Urothelium cell line (cell line): ENCODE measurements at regions not wholly inside any gene's neighbourhood (a gene's known extent, or its start where the extent isn't known, plus 50 kb on each side); places are given as distances from the start of the nearest gene placed in this dataset.
"Not testable (repeated sequence)": the region's sequence is repeated elsewhere in the genome, so short reads cannot be mapped to it uniquely, and the experiment has no call there.

Experiments
- DNase-seq: peaks from one replicate; pipeline ENCODE4 v3.0.0; 2011; ENCODE audit warnings: low spot score, mixed read lengths
- FAIRE-seq: peaks from 2 replicates; lab custom pipeline; 2011; peaks lifted over from hg19 to GRCh38; lab: Jason Lieb, UNC

- DNase-seq (no peak), FAIRE-seq (no peak)
These were observed 779.4 kb upstream of the LRRN3 start for GRCh38 chr7:110311556-110311955.

- FAIRE-seq (no peak), DNase-seq (peak; percentile 8)
These were observed 773.2 kb upstream of the LRRN3 start for GRCh38 chr7:110317541-110318265.

GRCh38 chr7:110320285-110320684 lies 770.6 kb upstream of the LRRN3 start:
- not testable (repeated sequence) for DNase-seq, FAIRE-seq

- FAIRE-seq (no peak), DNase-seq (no peak)
These were observed 768.1 kb upstream of the LRRN3 start for GRCh38 chr7:110322796-110323195.

- FAIRE-seq (no peak), DNase-seq (no peak)
These were observed 764.0 kb upstream of the LRRN3 start for GRCh38 chr7:110326966-110327365.

- DNase-seq (no peak), FAIRE-seq (no peak)
These were observed 754.5 kb upstream of the LRRN3 start for GRCh38 chr7:110336423-110336822.

GRCh38 chr7:110337646-110338045 lies 753.3 kb upstream of the LRRN3 start:
- FAIRE-seq = no peak

GRCh38 chr7:110347081-110347480 lies 743.8 kb upstream of the LRRN3 start:
- DNase-seq (no peak), FAIRE-seq (no peak)

More at GRCh38 chr7:110337646-110338045, 753.3 kb upstream of the LRRN3 start:
- no peak for DNase-seq

GRCh38 chr7:110356438-110356837 lies 734.5 kb upstream of the LRRN3 start:
- FAIRE-seq = no peak

GRCh38 chr7:110358028-110358427 lies 732.9 kb upstream of the LRRN3 start:
- FAIRE-seq = no peak

More at GRCh38 chr7:110356438-110356837, 734.5 kb upstream of the LRRN3 start:
- DNase-seq = no peak

GRCh38 chr7:110371709-110372108 lies 719.2 kb upstream of the LRRN3 start:
- no peak for FAIRE-seq

More at GRCh38 chr7:110358028-110358427, 732.9 kb upstream of the LRRN3 start:
- DNase-seq = no peak

GRCh38 chr7:110372685-110373084 lies 718.2 kb upstream of the LRRN3 start:
- no peak for FAIRE-seq

More at GRCh38 chr7:110371709-110372108, 719.2 kb upstream of the LRRN3 start:
- DNase-seq = no peak

GRCh38 chr7:110373416-110373815 lies 717.5 kb upstream of the LRRN3 start:
- FAIRE-seq = no peak
- DNase-seq = no peak

More at GRCh38 chr7:110372685-110373084, 718.2 kb upstream of the LRRN3 start:
- no peak for DNase-seq

- no peak for FAIRE-seq
These were observed 717.1 kb upstream of the LRRN3 start for GRCh38 chr7:110373859-110374258.

GRCh38 chr7:110375068-110375467 lies 715.9 kb upstream of the LRRN3 start:
- DNase-seq (no peak), FAIRE-seq (no peak)

More at GRCh38 chr7:110373859-110374258, 717.1 kb upstream of the LRRN3 start:
- DNase-seq = no peak

GRCh38 chr7:110382736-110383135 lies 708.2 kb upstream of the LRRN3 start:
- no peak for DNase-seq
- FAIRE-seq = no peak

GRCh38 chr7:110386006-110386405 lies 704.9 kb upstream of the LRRN3 start:
- DNase-seq = peak; percentile 15
- FAIRE-seq = no peak

- DNase-seq = peak; percentile 80
- peak; percentile 86 for FAIRE-seq
These were observed 704.0 kb upstream of the LRRN3 start for GRCh38 chr7:110386913-110387312.

GRCh38 chr7:110387689-110388088 lies 703.2 kb upstream of the LRRN3 start:
- DNase-seq = no peak
- no peak for FAIRE-seq

- DNase-seq (no peak), FAIRE-seq (no peak)
These were observed 702.5 kb upstream of the LRRN3 start for GRCh38 chr7:110388457-110388856.

- DNase-seq (no peak), FAIRE-seq (no peak)
These were observed 694.9 kb upstream of the LRRN3 start for GRCh38 chr7:110396021-110396420.

- DNase-seq = no peak
- FAIRE-seq = no peak
These were observed 692.8 kb upstream of the LRRN3 start for GRCh38 chr7:110397927-110398660.
